Thyroid gland (tissue), 4 donors: ENCODE measurements at regions not wholly inside any gene's neighbourhood (a gene's known extent, or its start where the extent isn't known, plus 50 kb on each side); places are given as distances from the start of the nearest gene placed in this dataset.

Source experiments
- DNase-seq, 2 donors: peaks; one replicate each; pipeline ENCODE4 v3.0.0-alpha.2; 2019
- H3K27ac ChIP-seq, 3 donors: fragments of 200-600 bp; sonication (generic); 1 replicate in 2 of 3; 2 replicates in 1 of 3; pipeline ENCODE4 v1.5.1; 2016 to 2019; ENCODE audit warnings: mild to moderate bottlenecking in 1 of 3, moderate library complexity in 1 of 3
- H3K27me3 ChIP-seq: fragments of 200-600 bp; sonication (generic); one replicate; pipeline ENCODE4 v1.5.1; 2019
- H3K36me3 ChIP-seq, 2 donors: fragments of 200-600 bp; sonication (generic); one replicate each; pipeline ENCODE4 v1.5.1; 2016 to 2019
- H3K4me1 ChIP-seq, 2 donors: fragments of 200-600 bp; sonication (generic); one replicate each; pipeline ENCODE4 v1.5.1; 2017 to 2019
- H3K4me3 ChIP-seq, 3 donors: fragments of 200-600 bp; sonication (generic); replicated peaks in 1 of 3; 1 replicate in 2 of 3; 2 replicates in 1 of 3; pipeline ENCODE4 v1.5.1; 2016; ENCODE audit warnings: mild to moderate bottlenecking in 1 of 3
- H3K9me3 ChIP-seq: fragments of 200-600 bp; sonication (generic); one replicate; pipeline ENCODE4 v1.5.1; 2017
- POLR2A ChIP-seq, 2 donors: fragments of 450-650 bp; IDR thresholded peaks; one replicate each; pipeline ENCODE4 v1.6.1; 2017; ENCODE audit warnings: antibody characterized with exemption in 2 of 2, mild to moderate bottlenecking in 2 of 2, moderate library complexity in 1 of 2
- WGBS, 2 donors: methylation state at CpG; one replicate each; pipeline ENCODE4 v1.1.5; 2017; 5-methylcytosine and 5-hydroxymethylcytosine counted together
- intact Hi-C: fragments of 100-400 bp; cut with DNase I; formaldehyde crosslinking; loops from one replicate; pipeline ENCODE4 v1.15.1; 2023
- TF ChIP-seq, protein P1 (sequence below), 6 experiments: fragments of 200-600 bp in 3 of 6; fragments of 450-650 bp in 3 of 6; sonication (generic) in 3 of 6; IDR thresholded peaks; one replicate each; pipeline ENCODE4 v1.5.1; 2016 to 2019; ENCODE audit warnings: antibody characterized with exemption in 6 of 6, mild to moderate bottlenecking in 2 of 6, inconsistent platforms in 1 of 6, moderate library complexity in 1 of 6

DNA sequence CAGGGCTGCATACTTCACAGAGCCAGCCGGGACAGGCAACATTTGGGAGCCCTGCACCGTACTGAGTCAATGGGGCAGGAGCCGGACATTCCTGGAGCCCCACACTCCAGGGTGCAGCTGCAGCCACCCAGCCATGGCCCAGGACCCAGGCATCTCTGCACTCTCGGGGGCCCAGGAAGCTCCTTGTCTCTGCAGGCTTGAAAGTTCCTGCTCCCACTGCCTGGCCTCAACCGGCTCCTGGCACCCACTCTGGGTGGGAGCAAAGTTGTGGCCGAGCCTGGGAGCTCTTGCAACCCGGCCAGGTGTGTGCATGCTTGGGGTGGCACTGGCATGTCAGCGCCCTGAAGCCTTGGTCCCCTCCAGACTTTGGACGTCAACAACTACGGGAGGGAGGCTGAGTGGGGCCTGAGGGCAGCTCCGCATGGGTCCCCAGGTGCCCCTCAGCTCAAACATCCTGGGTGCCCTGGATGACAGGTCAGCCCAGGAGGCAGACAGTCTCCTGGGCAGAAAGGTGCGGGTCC is 833.5 kb upstream of the CADM2 start:
- H3K27me3 ChIP-seq: no peaks in the 10 kb centered on the region
- no peak overlapping the region for H3K4me3 ChIP-seq
- H3K36me3 ChIP-seq: no peaks in the 10 kb centered on the region
- no peak overlapping the region for H3K27ac ChIP-seq
- TF ChIP-seq, protein P1, sequence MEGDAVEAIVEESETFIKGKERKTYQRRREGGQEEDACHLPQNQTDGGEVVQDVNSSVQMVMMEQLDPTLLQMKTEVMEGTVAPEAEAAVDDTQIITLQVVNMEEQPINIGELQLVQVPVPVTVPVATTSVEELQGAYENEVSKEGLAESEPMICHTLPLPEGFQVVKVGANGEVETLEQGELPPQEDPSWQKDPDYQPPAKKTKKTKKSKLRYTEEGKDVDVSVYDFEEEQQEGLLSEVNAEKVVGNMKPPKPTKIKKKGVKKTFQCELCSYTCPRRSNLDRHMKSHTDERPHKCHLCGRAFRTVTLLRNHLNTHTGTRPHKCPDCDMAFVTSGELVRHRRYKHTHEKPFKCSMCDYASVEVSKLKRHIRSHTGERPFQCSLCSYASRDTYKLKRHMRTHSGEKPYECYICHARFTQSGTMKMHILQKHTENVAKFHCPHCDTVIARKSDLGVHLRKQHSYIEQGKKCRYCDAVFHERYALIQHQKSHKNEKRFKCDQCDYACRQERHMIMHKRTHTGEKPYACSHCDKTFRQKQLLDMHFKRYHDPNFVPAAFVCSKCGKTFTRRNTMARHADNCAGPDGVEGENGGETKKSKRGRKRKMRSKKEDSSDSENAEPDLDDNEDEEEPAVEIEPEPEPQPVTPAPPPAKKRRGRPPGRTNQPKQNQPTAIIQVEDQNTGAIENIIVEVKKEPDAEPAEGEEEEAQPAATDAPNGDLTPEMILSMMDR (IDR thresholded peaks at IDR 0.05): no peak
- no peak for TF ChIP-seq POLR2A (IDR thresholded peaks at IDR 0.05)
- H3K4me1 ChIP-seq: no peaks in the 10 kb centered on the region
- DNase-seq: no peak
- 90% methylated on average over 7 to 9 of the region's 12 CpGs for WGBS, 2 donors
- intact Hi-C loops: no loop called here
- no peaks in the 10 kb centered on the region for H3K9me3 ChIP-seq

- Histone ChIP-seq H3K36me3 (no peaks in the 10 kb centered on the region), H3K4me1 (no peaks in the 10 kb centered on the region), H3K9me3 (no peaks in the 10 kb centered on the region), H3K27me3 (no peaks in the 10 kb centered on the region), H3K27ac (no peak overlapping the region), H3K4me3 (no peak overlapping the region)
- WGBS, 2 donors: 96 to 98% methylated on average over 18 to 21 of the region's 21 CpGs
- no peak for DNase-seq
- intact Hi-C loops: no loop called here
- TF ChIP-seq, protein P1 (IDR thresholded peaks at IDR 0.05): no peak
- TF ChIP-seq POLR2A (IDR thresholded peaks at IDR 0.05): no peak
Observed at GRCh38 chr3:84125760-84126159, 833.0 kb upstream of the CADM2 start.

DNA sequence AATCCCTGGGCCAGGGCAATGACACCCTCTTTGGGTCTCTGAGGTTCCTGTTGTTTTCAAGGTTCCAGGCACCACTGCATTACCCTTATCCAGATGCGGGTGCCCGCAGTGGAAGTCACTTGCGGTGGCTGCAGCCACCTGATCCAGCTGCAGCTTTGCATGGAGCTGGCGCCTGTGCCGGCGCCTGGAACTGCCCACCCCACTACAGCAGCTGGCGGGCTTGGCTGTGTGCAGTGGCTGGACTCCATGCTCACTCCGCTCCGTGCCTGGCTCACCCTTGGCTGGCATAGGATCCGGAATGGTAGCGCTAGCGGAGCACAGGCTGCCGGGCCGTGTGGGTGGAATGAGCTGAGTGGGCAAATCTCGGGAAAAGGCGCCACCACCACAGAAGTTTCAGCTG is 832.6 kb upstream of the CADM2 start:
- H3K27me3 ChIP-seq: no peaks in the 10 kb centered on the region

DNA sequence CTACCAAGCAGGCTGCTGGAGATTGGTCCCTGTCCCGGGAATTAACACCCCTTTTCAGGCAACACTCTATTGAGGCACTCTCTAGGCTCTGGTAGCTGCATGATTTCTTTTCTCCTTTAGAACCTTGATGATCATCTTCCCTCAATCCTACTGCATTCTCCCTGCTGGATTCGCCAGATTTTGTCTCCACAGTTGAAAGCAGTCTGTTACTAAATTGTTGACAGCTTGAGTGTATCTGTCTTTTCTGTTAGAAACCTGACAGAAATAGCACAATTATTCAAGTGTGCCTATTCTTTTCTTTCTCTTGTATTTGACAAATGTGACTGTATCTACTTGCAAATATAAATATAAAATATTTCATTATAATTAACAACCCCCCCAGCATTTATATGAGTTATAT is 830.8 kb upstream of the CADM2 start:
- H3K9me3 ChIP-seq: no peaks in the 10 kb centered on the region
- DNase-seq: no peak
- H3K4me3 ChIP-seq: no peak overlapping the region
- H3K27ac ChIP-seq: no peak overlapping the region
- no peaks in the 10 kb centered on the region for H3K36me3 ChIP-seq
- H3K4me1 ChIP-seq: no peaks in the 10 kb centered on the region
- H3K27me3 ChIP-seq: no peaks in the 10 kb centered on the region
- TF ChIP-seq, protein P1 (IDR thresholded peaks at IDR 0.05): no peak
- no peak for TF ChIP-seq POLR2A (IDR thresholded peaks at IDR 0.05)
- WGBS, 2 donors: 80 to 84% methylated on average over 2 of the region's 2 CpGs
- intact Hi-C loops: no loop called here

More for the DNA sequence above, 832.6 kb upstream of the CADM2 start:
- intact Hi-C loops: no loop called here
- DNase-seq: no peak
- no peaks in the 10 kb centered on the region for H3K4me1 ChIP-seq
- TF ChIP-seq, protein P1 (IDR thresholded peaks at IDR 0.05): no peak
- no peak for TF ChIP-seq POLR2A (IDR thresholded peaks at IDR 0.05)
- H3K9me3 ChIP-seq: no peaks in the 10 kb centered on the region
- no peak overlapping the region for H3K27ac ChIP-seq
- H3K36me3 ChIP-seq: no peaks in the 10 kb centered on the region
- no peak overlapping the region for H3K4me3 ChIP-seq
- WGBS, 2 donors: 96% methylated on average over 15 to 16 of the region's 16 CpGs

DNA sequence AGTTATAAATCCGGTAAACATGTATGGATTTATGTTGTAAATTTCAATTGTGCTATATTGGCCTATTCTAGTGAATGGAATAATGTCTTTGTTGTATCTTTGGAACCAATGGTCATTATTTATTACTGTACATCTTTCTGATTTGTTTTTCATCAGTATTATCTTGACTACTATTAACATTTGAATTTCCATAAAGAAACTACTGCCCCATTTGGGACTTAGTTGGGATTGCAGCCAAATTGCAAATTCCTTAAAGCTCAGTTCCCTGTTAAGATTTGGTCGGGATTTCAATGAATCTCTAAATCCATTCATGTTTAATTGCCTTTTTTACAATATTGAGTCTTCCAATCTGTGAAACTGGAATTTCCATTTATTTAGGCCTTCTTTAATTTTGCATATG is 822.4 kb upstream of the CADM2 start:
- Histone ChIP-seq H3K36me3 (no peaks in the 10 kb centered on the region), H3K9me3 (no peaks in the 10 kb centered on the region), H3K27ac (no peak overlapping the region), H3K4me3 (no peak overlapping the region), H3K27me3 (no peaks in the 10 kb centered on the region), H3K4me1 (no peaks in the 10 kb centered on the region)
- no peak for DNase-seq
- intact Hi-C loops: no loop called here
- 78 to 82% methylated on average over 2 of the region's 2 CpGs for WGBS, 2 donors
- TF ChIP-seq, protein P1 (IDR thresholded peaks at IDR 0.05): no peak
- TF ChIP-seq POLR2A (IDR thresholded peaks at IDR 0.05): no peak
